H1 (cell line): ENCODE measurements at regions not wholly inside any gene's neighbourhood (a gene's known extent, or its start where the extent isn't known, plus 50 kb on each side); places are given as distances from the start of the nearest gene placed in this dataset.

Experiments
- TF ChIP-seq, protein P1 (sequence below): fragments of 300-600 bp; sonication (generic); IDR thresholded peaks from 2 replicates; pipeline ENCODE4 v1.7.1; 2012; ENCODE audit warnings: low read length, moderate library complexity, mild to moderate bottlenecking, inconsistent platforms; ENCODE audit not compliant: insufficient replicate concordance

GRCh38 chr10:62636825-62637248 lies 167.7 kb upstream of the ADO start (continued):
- TF ChIP-seq, protein P1, sequence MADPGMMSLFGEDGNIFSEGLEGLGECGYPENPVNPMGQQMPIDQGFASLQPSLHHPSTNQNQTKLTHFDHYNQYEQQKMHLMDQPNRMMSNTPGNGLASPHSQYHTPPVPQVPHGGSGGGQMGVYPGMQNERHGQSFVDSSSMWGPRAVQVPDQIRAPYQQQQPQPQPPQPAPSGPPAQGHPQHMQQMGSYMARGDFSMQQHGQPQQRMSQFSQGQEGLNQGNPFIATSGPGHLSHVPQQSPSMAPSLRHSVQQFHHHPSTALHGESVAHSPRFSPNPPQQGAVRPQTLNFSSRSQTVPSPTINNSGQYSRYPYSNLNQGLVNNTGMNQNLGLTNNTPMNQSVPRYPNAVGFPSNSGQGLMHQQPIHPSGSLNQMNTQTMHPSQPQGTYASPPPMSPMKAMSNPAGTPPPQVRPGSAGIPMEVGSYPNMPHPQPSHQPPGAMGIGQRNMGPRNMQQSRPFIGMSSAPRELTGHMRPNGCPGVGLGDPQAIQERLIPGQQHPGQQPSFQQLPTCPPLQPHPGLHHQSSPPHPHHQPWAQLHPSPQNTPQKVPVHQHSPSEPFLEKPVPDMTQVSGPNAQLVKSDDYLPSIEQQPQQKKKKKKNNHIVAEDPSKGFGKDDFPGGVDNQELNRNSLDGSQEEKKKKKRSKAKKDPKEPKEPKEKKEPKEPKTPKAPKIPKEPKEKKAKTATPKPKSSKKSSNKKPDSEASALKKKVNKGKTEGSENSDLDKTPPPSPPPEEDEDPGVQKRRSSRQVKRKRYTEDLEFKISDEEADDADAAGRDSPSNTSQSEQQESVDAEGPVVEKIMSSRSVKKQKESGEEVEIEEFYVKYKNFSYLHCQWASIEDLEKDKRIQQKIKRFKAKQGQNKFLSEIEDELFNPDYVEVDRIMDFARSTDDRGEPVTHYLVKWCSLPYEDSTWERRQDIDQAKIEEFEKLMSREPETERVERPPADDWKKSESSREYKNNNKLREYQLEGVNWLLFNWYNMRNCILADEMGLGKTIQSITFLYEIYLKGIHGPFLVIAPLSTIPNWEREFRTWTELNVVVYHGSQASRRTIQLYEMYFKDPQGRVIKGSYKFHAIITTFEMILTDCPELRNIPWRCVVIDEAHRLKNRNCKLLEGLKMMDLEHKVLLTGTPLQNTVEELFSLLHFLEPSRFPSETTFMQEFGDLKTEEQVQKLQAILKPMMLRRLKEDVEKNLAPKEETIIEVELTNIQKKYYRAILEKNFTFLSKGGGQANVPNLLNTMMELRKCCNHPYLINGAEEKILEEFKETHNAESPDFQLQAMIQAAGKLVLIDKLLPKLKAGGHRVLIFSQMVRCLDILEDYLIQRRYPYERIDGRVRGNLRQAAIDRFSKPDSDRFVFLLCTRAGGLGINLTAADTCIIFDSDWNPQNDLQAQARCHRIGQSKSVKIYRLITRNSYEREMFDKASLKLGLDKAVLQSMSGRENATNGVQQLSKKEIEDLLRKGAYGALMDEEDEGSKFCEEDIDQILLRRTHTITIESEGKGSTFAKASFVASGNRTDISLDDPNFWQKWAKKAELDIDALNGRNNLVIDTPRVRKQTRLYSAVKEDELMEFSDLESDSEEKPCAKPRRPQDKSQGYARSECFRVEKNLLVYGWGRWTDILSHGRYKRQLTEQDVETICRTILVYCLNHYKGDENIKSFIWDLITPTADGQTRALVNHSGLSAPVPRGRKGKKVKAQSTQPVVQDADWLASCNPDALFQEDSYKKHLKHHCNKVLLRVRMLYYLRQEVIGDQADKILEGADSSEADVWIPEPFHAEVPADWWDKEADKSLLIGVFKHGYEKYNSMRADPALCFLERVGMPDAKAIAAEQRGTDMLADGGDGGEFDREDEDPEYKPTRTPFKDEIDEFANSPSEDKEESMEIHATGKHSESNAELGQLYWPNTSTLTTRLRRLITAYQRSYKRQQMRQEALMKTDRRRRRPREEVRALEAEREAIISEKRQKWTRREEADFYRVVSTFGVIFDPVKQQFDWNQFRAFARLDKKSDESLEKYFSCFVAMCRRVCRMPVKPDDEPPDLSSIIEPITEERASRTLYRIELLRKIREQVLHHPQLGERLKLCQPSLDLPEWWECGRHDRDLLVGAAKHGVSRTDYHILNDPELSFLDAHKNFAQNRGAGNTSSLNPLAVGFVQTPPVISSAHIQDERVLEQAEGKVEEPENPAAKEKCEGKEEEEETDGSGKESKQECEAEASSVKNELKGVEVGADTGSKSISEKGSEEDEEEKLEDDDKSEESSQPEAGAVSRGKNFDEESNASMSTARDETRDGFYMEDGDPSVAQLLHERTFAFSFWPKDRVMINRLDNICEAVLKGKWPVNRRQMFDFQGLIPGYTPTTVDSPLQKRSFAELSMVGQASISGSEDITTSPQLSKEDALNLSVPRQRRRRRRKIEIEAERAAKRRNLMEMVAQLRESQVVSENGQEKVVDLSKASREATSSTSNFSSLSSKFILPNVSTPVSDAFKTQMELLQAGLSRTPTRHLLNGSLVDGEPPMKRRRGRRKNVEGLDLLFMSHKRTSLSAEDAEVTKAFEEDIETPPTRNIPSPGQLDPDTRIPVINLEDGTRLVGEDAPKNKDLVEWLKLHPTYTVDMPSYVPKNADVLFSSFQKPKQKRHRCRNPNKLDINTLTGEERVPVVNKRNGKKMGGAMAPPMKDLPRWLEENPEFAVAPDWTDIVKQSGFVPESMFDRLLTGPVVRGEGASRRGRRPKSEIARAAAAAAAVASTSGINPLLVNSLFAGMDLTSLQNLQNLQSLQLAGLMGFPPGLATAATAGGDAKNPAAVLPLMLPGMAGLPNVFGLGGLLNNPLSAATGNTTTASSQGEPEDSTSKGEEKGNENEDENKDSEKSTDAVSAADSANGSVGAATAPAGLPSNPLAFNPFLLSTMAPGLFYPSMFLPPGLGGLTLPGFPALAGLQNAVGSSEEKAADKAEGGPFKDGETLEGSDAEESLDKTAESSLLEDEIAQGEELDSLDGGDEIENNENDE, result no peak
